Epidermal melanocyte (primary cell): ENCODE measurements at regions not wholly inside any gene's neighbourhood (a gene's known extent, or its start where the extent isn't known, plus 50 kb on each side); places are given as distances from the start of the nearest gene placed in this dataset.

Source experiments
- DNase-seq: peaks from one replicate; pipeline ENCODE4 v3.0.0; 2011; ENCODE audit warnings: low spot score; ENCODE audit not compliant: insufficient read length

DNA sequence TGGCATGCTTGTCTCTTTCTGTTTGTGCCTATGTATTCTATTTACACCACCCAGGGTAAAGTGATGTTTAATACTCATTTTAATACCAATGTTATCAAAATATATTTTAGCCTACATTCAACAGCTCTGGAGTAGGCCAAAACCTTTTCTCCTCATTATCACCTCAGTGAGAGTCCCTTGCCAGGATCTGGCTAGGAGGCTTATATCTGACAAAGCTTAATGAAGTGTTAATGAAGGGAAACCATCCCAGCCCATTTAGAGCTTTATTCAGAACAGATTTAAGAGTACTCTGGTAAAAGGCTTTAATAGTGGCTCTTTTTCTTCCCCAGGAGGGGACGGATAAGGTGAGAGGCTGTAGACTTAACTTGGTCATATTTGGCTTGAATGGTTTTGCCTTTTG is 137.6 kb downstream of the GRIN2B start:
- no peak for DNase-seq

DNA sequence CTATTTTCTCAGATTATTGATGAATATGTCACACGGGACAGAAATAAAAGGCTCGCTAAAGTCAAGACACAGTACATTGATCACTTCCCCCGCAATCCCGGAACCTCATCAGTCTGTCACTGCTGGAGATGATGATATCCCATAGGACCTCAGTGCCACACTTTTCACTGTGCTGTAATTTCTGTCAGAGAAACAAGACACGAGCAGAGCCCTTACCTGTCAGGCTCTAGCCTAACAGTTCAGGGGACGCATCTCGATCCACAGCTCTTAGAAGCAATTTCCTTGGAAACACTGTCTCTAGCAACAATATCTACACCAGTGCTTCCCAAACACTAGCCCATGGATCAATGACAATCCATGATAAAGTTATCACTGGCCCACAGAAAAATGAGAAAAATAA is 140.0 kb downstream of the GRIN2B start:
- no peak for DNase-seq

DNA sequence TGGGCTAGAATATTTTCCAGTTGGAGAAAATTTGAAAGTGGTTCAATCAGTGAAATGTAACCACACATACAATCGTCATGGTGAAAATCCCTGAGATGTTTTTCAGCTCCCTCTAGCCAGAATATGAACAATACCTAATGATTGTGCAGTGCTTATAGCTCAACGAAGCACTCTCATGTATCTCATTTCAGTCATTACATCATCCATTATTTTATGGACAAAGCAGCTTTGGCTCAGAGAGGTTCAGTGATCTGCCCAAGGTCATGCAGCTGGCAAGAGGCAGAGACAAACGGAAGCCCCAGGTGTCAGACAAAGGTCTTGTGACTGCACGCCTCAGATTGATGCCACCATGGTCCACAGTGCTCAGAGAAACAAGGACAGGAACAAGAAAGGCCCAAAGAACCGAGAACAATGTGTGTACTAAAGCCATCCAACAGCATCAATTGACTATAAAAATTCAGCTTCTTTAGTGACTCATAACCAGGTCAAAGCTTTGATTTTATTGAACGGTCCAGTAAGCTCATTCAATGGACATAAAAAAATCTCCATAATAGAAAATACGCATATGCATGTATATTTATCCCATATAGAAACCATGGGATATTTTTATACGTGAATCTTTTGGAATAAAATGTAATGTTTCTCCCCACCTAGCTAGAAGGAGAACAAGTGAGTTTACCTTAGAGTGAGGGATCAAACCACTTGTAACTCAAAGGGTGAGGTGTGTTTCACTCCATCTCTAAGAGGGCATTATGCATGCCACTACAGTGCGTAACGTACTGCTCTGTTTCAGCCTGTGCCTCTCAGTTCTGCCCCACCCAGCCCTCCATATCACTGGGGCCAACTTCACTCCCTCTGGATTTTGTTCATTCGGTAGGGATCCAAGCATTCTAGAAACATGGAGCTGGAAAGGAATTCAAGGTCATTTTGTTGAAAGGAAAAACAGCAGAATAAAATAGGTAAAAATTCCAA is 141.8 kb downstream of the GRIN2B start:
- DNase-seq, result no peak

- no peak for DNase-seq
Observed at GRCh38 chr12:13836099-13836498, 145.3 kb downstream of the GRIN2B start.

DNA sequence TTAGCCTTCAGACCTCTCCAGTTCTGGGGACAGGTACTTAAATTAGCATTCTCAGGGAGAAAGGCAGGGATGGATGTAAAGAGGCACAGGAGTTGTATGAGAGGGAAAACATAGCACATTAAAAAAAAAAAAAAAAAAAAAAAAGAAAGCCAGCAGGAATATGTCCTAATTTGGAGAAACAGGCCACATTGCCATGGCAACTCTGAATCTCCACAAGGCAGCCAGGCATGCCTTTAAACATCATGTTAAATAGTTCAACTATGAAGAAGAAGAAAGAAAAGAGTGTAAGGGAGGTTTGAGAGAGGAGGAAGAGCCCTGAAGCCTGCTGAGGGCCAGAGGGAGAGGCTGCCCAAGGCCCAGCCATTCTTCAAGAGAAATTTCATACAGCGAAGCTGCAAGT is 145.8 kb downstream of the GRIN2B start:
- DNase-seq, result no peak

GRCh38 chr12:13834241-13834640 is 147.2 kb downstream of the GRIN2B start:
- no peak for DNase-seq

GRCh38 chr12:13817131-13817530 is 164.3 kb downstream of the GRIN2B start:
- no peak for DNase-seq

GRCh38 chr12:13816394-13816793 is 165.0 kb downstream of the GRIN2B start:
- no peak for DNase-seq

- DNase-seq, result no peak
Observed at GRCh38 chr12:13812168-13812567, 169.2 kb downstream of the GRIN2B start.

DNA sequence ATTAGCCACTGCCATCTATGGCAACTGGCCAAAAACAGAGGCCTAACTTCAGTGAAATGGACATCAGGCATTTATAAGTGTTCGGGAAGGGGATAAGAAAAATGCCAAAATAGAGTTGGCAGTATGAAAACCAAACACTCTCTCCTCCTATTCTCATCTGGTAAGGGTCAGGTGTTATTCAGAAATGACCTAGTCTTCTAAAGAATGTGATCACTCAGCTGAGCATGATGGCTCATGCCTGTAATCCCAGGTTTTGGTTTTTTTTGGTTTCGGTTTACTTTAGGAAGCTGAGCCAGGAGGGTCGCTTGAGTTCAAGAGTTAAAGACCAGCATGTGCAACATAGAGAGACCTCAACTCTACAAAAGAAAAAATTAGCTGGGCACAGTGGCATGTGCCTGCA is 170.3 kb downstream of the GRIN2B start:
- no peak for DNase-seq

GRCh38 chr12:13805041-13805440 is 176.4 kb downstream of the GRIN2B start:
- DNase-seq, result no peak

GRCh38 chr12:13801543-13801942 is 179.9 kb downstream of the GRIN2B start:
- no peak for DNase-seq

DNA sequence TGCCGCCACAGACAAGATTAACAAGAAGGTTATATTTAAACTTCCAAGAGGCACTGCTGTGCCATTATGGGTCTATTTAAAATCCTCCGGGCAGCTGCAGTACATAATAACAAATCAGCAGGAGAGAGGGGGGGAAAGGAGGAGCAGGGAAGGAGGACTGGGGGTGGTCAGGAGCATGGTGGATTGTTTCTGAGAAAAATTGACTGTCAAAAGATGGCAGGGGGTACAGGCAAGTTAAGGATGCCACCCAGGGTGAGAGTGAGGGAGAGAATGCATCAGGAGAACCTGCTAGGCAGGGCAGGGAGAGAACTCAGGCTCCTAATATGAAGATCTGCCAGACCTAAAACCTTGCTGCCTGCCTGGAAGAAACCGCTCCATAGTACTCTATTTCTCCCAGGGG is 181.8 kb downstream of the GRIN2B start:
- no peak for DNase-seq

- no peak for DNase-seq
Observed at GRCh38 chr12:13798162-13798561, 183.2 kb downstream of the GRIN2B start.

DNA sequence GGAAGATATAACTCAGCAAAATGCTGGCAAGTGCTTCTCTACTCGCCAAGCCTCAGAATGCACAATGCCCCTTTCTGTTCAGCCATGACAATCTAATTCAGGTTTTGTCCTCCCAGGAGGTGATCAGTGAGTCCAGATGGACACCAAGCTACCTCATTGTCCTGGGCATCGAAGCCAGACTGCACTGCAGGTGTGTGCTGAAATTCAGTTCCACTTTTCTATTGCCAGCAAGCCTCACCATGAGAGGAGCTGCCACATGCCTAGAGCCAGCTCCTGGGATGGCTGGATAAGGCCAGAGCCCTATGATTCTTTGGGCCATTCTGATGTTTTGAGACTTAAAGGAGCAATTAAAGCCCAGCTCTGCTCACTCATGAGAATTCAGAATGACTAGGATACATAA is 186.7 kb downstream of the GRIN2B start:
- no peak for DNase-seq

DNA sequence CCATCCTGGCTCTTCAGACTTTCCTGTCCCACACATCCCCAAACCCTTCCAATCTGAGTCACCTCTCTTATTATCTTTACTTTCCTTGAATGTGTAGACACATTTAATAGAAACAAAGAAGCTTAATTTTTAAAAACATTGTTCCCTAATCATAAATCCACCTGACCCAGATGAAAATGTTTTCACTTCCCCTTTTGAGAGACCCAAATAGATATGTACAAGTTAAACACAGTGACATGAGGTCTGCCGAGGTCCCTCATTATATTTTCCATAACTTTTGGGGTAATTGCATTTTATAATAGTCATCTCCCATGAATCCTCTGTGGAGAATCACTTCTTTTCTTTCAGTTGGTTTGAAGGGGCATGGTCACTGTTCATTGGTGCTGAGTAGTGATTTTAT is 191.1 kb downstream of the GRIN2B start:
- no peak for DNase-seq

GRCh38 chr12:13788626-13789025 is 192.8 kb downstream of the GRIN2B start:
- DNase-seq, result no peak

- DNase-seq, result no peak
Observed at GRCh38 chr12:13786646-13787045, 194.8 kb downstream of the GRIN2B start.

DNA sequence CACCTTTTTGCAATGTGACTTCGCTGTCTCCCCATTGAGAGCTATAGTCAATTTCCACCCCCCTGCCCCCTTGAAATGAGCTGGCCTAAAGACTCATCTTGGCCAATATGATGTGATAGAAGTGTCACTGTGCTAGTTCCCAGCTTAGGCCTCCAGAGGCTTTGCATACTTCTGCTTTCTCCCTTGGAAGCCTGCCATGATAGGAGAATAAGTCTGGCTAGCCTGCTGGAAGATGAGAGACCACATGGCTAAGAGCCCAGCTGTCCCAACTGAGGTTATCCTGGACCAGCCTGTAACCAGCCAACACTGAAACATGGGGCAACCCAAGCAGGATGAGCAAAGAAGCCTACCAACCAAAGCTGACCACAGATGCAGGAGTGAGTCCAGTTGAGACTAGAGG is 196.9 kb downstream of the GRIN2B start:
- no peak for DNase-seq

DNA sequence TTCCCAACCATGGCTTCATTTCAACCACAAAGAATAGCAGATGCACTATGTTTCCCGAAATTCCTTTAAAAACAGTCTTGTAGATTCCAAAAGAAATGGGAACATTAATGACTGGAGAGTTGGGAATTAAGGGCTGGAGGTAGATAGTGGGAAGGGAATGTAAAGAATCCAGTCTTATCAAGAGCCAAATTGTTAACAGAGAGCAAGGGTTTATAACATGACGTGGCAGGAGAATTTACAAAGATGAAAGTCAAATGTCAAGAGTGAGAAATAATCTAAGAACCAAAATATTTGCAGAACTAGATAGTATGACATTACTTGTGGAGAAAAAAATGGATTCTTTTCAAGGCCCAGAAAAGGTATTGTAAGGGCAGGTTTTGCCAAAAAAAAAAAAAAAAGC is 200.9 kb downstream of the GRIN2B start:
- DNase-seq, result no peak

GRCh38 chr12:13777374-13777773 is 204.0 kb downstream of the GRIN2B start:
- DNase-seq, result no peak

- no peak for DNase-seq
Observed at GRCh38 chr12:13772264-13772663, 209.1 kb downstream of the GRIN2B start.

- no peak for DNase-seq
Observed at GRCh38 chr12:13770576-13770975, 210.8 kb downstream of the GRIN2B start.
